A673 (cell line): ENCODE measurements at regions not wholly inside any gene's neighbourhood (a gene's known extent, or its start where the extent isn't known, plus 50 kb on each side); places are given as distances from the start of the nearest gene placed in this dataset.

ENCODE experiments used
- CTCF ChIP-seq: fragments of 300-800, 200-600 bp; sonication (generic); conservative IDR thresholded peaks from 2 replicates; pipeline ENCODE4 v1.5.1; 2017; ENCODE audit warnings: low read depth, mild to moderate bottlenecking, antibody characterized with exemption, low read length, moderate library complexity, mixed read lengths
- EZH2 ChIP-seq: fragments of 200-600 bp; sonication (generic); IDR thresholded peaks from 2 replicates; pipeline ENCODE4 v1.6.1; 2017; ENCODE audit warnings: borderline replicate concordance, low read depth, mild to moderate bottlenecking, mixed read lengths, antibody characterized with exemption, low read length; ENCODE audit not compliant: poor library complexity, severe bottlenecking

GRCh38 chr2:39989888-39990287 lies 210.8 kb upstream of the THUMPD2 start:
- TF ChIP-seq CTCF, result no peak
- TF ChIP-seq EZH2, result no peak
